ENCODE measurements at regions not wholly inside any gene's neighbourhood (a gene's known extent, or its start where the extent isn't known, plus 50 kb on each side); places are given as distances from the start of the nearest gene placed in this dataset.
"Not testable (repeated sequence)": the region's sequence is repeated elsewhere in the genome, so short reads cannot be mapped to it uniquely, and the experiment has no call there.

- H3K79me1 ChIP-seq (ENCODE audit: low read depth in 1 of 2, low read length in 2 of 2); H2BK5ac ChIP-seq (ENCODE audit: low read depth, low read length, poor library complexity, severe bottlenecking); H3K14ac ChIP-seq (replicated peaks; ENCODE audit: low read depth, low read length); H2AK5ac ChIP-seq (ENCODE audit: low read depth, low read length); H2BK120ac ChIP-seq (ENCODE audit: low read depth, low read length); H3K4me2 ChIP-seq (ENCODE audit: low read depth, low read length); H3K4ac ChIP-seq (ENCODE audit: low read depth, low read length); H3K36me3 ChIP-seq (ENCODE audit: control insufficient read depth, insufficient read depth, low read length); in situ Hi-C loops (cut with MboI; ENCODE audit: low sequenced_read_pairs); H3K9ac ChIP-seq (ENCODE audit: low read depth, low read length); H3K23ac ChIP-seq (ENCODE audit: low read depth, low read length); ATAC-seq (ENCODE audit: low read depth); H2BK20ac ChIP-seq (ENCODE audit: low read depth, low read length); CTCF ChIA-PET; DNase-seq; H2BK15ac ChIP-seq (ENCODE audit: low read depth, low read length); H3K27ac ChIP-seq (ENCODE audit: insufficient read depth, low read length); POLR2A ChIA-PET (ENCODE audit: unreplicated experiment); intact Hi-C loops (cut with micrococcal nuclease); H4K8ac ChIP-seq (ENCODE audit: low read depth in 2 of 2, low read length in 2 of 2); H3K27me3 ChIP-seq (ENCODE audit: control insufficient read depth, insufficient read depth, low read length); dilution Hi-C loops (cut with HindIII; ENCODE audit: low sequenced_read_pairs, unreplicated experiment); H3K9me3 ChIP-seq (ENCODE audit: control insufficient read depth, insufficient read depth, low read length); H3K18ac ChIP-seq (ENCODE audit: low read depth, low read length); H2AFZ ChIP-seq (replicated peaks; ENCODE audit: low read length, poor library complexity); H4K5ac ChIP-seq (ENCODE audit: low read depth, low read length); H4K91ac ChIP-seq (ENCODE audit: insufficient read depth, low read depth, low read length); H3K9me1 ChIP-seq (ENCODE audit: insufficient read depth, low read length); H4K20me1 ChIP-seq (ENCODE audit: insufficient read depth, low read length); BruUV-seq (replicated peaks); H2AK9ac ChIP-seq (replicated peaks; ENCODE audit: low read depth, low read length, poor library complexity); H3K4me3 ChIP-seq (ENCODE audit: insufficient read depth, low read depth, low read length); H3K4me1 ChIP-seq (ENCODE audit: control insufficient read depth, insufficient read depth, low read length); H3K56ac ChIP-seq (ENCODE audit: extremely low read depth, insufficient read depth, low read length): not testable (repeated sequence)
- 20% methylated on average over 1 of the region's 12 CpGs; no CpG with 5 or more reads in 1 of the 2 experiments for WGBS, 2 experiments (ENCODE audit: extremely low coverage in 2 of 2, insufficient read length in 1 of 2)
Observed at GRCh38 chr9:31326883-31327282, 1057.6 kb upstream of the ACO1 start.
